ENCODE measurements at regions not wholly inside any gene's neighbourhood (a gene's known extent, or its start where the extent isn't known, plus 50 kb on each side); places are given as distances from the start of the nearest gene placed in this dataset.

GRCh38 chrX:137746289-137746688 is 180.4 kb downstream of the ZIC3 start:
- Histone ChIP-seq H3K27ac (no peak overlapping the region), H3K4me1 (no peaks in the 10 kb centered on the region), H3K4me3 (no peak overlapping the region), H3K36me3 (no peaks in the 10 kb centered on the region), H3K9me3 (no peaks in the 10 kb centered on the region), H3K27me3 (no peaks in the 10 kb centered on the region)
- WGBS, 2 donors, result 80 to 91% methylated on average over 1 of the region's 1 CpG
- no peak for TF ChIP-seq POLR2AphosphoS5 (IDR thresholded peaks at IDR 0.05)
- intact Hi-C loops (cut with DNase I), result no loop called here
- no peak for DNase-seq

- intact Hi-C loops (cut with DNase I), result no loop called here
- Histone ChIP-seq H3K4me1 (no peaks in the 10 kb centered on the region), H3K4me3 (no peak overlapping the region), H3K27me3 (no peaks in the 10 kb centered on the region), H3K27ac (no peak overlapping the region), H3K36me3 (no peaks in the 10 kb centered on the region), H3K9me3 (no peaks in the 10 kb centered on the region)
- DNase-seq, result no peak
- WGBS, 2 donors, result 44 to 46% methylated on average over 14 of the region's 14 CpGs
- TF ChIP-seq EP300 (IDR thresholded peaks at IDR 0.05) (no peak), CTCF (IDR thresholded peaks at IDR 0.05) (no peak), POLR2A (IDR thresholded peaks at IDR 0.05) (no peak)
These were observed 181.5 kb downstream of the ZIC3 start for GRCh38 chrX:137747244-137748043.

- Histone ChIP-seq H3K4me3 (no peak overlapping the region), H3K36me3 (no peaks in the 10 kb centered on the region), H3K4me1 (no peaks in the 10 kb centered on the region), H3K9me3 (no peaks in the 10 kb centered on the region), H3K27ac (no peak overlapping the region), H3K27me3 (no peaks in the 10 kb centered on the region)
- no peak for TF ChIP-seq EP300 (IDR thresholded peaks at IDR 0.05)
- TF ChIP-seq CTCF (IDR thresholded peaks at IDR 0.05), result no peak
- TF ChIP-seq POLR2AphosphoS5 (IDR thresholded peaks at IDR 0.05), result no peak
- no peak for TF ChIP-seq POLR2A (IDR thresholded peaks at IDR 0.05)
- no peak for DNase-seq
- WGBS, 2 donors, result 44 to 54% methylated on average over 7 of the region's 7 CpGs
- intact Hi-C loops (cut with DNase I), result no loop called here
These were observed 182.9 kb downstream of the ZIC3 start for GRCh38 chrX:137748827-137749226.

- Histone ChIP-seq H3K4me3 (no peak overlapping the region), H3K4me1 (no peaks in the 10 kb centered on the region), H3K27me3 (no peaks in the 10 kb centered on the region), H3K9me3 (no peaks in the 10 kb centered on the region), H3K27ac (no peak overlapping the region), H3K36me3 (no peaks in the 10 kb centered on the region)
- intact Hi-C loops (cut with DNase I), result no loop called here
- DNase-seq, result no peak
- WGBS, 2 donors, result 17 to 20% methylated on average over 3 of the region's 3 CpGs
- TF ChIP-seq EP300 (IDR thresholded peaks at IDR 0.05), result no peak
- TF ChIP-seq POLR2A (IDR thresholded peaks at IDR 0.05), result no peak
- TF ChIP-seq CTCF (IDR thresholded peaks at IDR 0.05), result no peak
- no peak for TF ChIP-seq POLR2AphosphoS5 (IDR thresholded peaks at IDR 0.05)
These were observed 183.3 kb downstream of the ZIC3 start for GRCh38 chrX:137749246-137749645.

GRCh38 chrX:137771537-137771936 is 205.6 kb downstream of the ZIC3 start:
- Histone ChIP-seq H3K36me3 (no peaks in the 10 kb centered on the region), H3K4me3 (no peak overlapping the region), H3K9me3 (no peaks in the 10 kb centered on the region), H3K27me3 (no peaks in the 10 kb centered on the region), H3K27ac (no peak overlapping the region), H3K4me1 (no peaks in the 10 kb centered on the region)
- no peak for TF ChIP-seq CTCF (IDR thresholded peaks at IDR 0.05)
- TF ChIP-seq POLR2A (IDR thresholded peaks at IDR 0.05), result no peak
- no peak for TF ChIP-seq EP300 (IDR thresholded peaks at IDR 0.05)
- TF ChIP-seq POLR2AphosphoS5 (IDR thresholded peaks at IDR 0.05), result no peak
- no peak for DNase-seq
- WGBS, 2 donors, result 67 to 83% methylated on average over 2 of the region's 2 CpGs
- intact Hi-C loops (cut with DNase I), result no loop called here
